ENCODE measurements at regions not wholly inside any gene's neighbourhood (a gene's known extent, or its start where the extent isn't known, plus 50 kb on each side); places are given as distances from the start of the nearest gene placed in this dataset.
"Not testable (repeated sequence)": the region's sequence is repeated elsewhere in the genome, so short reads cannot be mapped to it uniquely, and the experiment has no call there.

- FAIRE-seq: not testable (repeated sequence)
Measured at GRCh38 chr1:157247764-157248049, 109.5 kb upstream of the ETV3 start.

- no peak for FAIRE-seq
Measured at GRCh38 chr1:157247005-157247763, 109.0 kb upstream of the ETV3 start.

- FAIRE-seq: no peak
Measured at GRCh38 chr1:157245823-157246222, 107.6 kb upstream of the ETV3 start.

GRCh38 chr1:157241185-157241538 lies 103.0 kb upstream of the ETV3 start:
- no peak for FAIRE-seq

GRCh38 chr1:157240495-157241184 lies 102.4 kb upstream of the ETV3 start:
- FAIRE-seq: no peak

GRCh38 chr1:157239936-157240335 lies 101.7 kb upstream of the ETV3 start:
- FAIRE-seq: no peak

GRCh38 chr1:157238585-157238984 lies 100.4 kb upstream of the ETV3 start:
- FAIRE-seq: no peak

GRCh38 chr1:157237981-157238380 lies 99.8 kb upstream of the ETV3 start:
- FAIRE-seq: no peak

- FAIRE-seq: no peak
Measured at GRCh38 chr1:157237522-157237921, 99.3 kb upstream of the ETV3 start.

- no peak for FAIRE-seq
Measured at GRCh38 chr1:157236072-157236471, 97.9 kb upstream of the ETV3 start.

- no peak for FAIRE-seq
Measured at GRCh38 chr1:157235307-157235706, 97.1 kb upstream of the ETV3 start.

- FAIRE-seq: no peak
Measured at GRCh38 chr1:157234705-157235273, 96.6 kb upstream of the ETV3 start.

- FAIRE-seq: no peak
Measured at GRCh38 chr1:157233131-157233530, 94.9 kb upstream of the ETV3 start.

GRCh38 chr1:157231846-157232525 lies 93.8 kb upstream of the ETV3 start:
- FAIRE-seq: no peak

- no peak for FAIRE-seq
Measured at GRCh38 chr1:157230500-157230899, 92.3 kb upstream of the ETV3 start.

- FAIRE-seq: no peak
Measured at GRCh38 chr1:157227700-157228099, 89.5 kb upstream of the ETV3 start.

GRCh38 chr1:157226739-157227138 lies 88.5 kb upstream of the ETV3 start:
- no peak for FAIRE-seq

GRCh38 chr1:157219600-157219999 lies 81.4 kb upstream of the ETV3 start:
- no peak for FAIRE-seq

- FAIRE-seq: no peak
Measured at GRCh38 chr1:157219182-157219581, 81.0 kb upstream of the ETV3 start.

GRCh38 chr1:157218671-157219070 lies 80.5 kb upstream of the ETV3 start:
- no peak for FAIRE-seq

GRCh38 chr1:157217486-157217885 lies 79.3 kb upstream of the ETV3 start:
- no peak for FAIRE-seq

- FAIRE-seq: no peak
Measured at GRCh38 chr1:157213836-157214235, 75.6 kb upstream of the ETV3 start.

GRCh38 chr1:157209514-157209913 lies 71.3 kb upstream of the ETV3 start:
- FAIRE-seq: no peak

GRCh38 chr1:157205982-157206381 lies 67.8 kb upstream of the ETV3 start:
- FAIRE-seq: not testable (repeated sequence)
